Coronary artery (tissue), 2 donors: ENCODE measurements at regions not wholly inside any gene's neighbourhood (a gene's known extent, or its start where the extent isn't known, plus 50 kb on each side); places are given as distances from the start of the nearest gene placed in this dataset.

Experiments
- DNase-seq: peaks from one replicate; pipeline ENCODE4 v3.0.0-alpha.2; 2017; ENCODE audit warnings: low spot score
- H3K27ac ChIP-seq, 2 donors: fragments of 200-600 bp; sonication (generic); one replicate each; pipeline ENCODE4 v1.5.1; 2016 to 2019
- H3K4me3 ChIP-seq: fragments of 200-600 bp; sonication (generic); 2 replicates; pipeline ENCODE4 v1.5.1; 2016; ENCODE audit warnings: mild to moderate bottlenecking, moderate library complexity
- TF ChIP-seq, protein P1 (sequence below): fragments of 200-600 bp; sonication (generic); IDR thresholded peaks from one replicate; pipeline ENCODE4 v1.5.1; 2019; ENCODE audit warnings: antibody characterized with exemption

DNA sequence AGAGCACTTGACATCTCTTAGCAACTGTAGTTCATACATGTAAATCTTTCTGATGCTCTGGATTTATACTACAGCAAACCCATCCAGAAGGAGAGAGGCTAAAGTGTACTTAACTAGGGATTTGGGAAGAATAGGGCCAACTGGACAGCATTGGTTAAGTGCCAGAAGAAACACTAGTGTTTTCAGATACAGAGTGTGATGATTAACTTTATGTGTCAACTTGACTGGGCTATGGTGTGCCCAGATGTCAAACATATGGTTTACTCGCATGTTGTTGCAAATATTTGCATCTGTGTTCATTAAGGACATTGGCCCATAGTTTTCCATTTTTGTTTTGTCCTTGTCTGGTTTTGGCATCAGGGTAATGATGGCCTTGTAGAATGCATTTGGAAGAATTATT lies 384.7 kb upstream of the KCND2 start:
- TF ChIP-seq, protein P1, sequence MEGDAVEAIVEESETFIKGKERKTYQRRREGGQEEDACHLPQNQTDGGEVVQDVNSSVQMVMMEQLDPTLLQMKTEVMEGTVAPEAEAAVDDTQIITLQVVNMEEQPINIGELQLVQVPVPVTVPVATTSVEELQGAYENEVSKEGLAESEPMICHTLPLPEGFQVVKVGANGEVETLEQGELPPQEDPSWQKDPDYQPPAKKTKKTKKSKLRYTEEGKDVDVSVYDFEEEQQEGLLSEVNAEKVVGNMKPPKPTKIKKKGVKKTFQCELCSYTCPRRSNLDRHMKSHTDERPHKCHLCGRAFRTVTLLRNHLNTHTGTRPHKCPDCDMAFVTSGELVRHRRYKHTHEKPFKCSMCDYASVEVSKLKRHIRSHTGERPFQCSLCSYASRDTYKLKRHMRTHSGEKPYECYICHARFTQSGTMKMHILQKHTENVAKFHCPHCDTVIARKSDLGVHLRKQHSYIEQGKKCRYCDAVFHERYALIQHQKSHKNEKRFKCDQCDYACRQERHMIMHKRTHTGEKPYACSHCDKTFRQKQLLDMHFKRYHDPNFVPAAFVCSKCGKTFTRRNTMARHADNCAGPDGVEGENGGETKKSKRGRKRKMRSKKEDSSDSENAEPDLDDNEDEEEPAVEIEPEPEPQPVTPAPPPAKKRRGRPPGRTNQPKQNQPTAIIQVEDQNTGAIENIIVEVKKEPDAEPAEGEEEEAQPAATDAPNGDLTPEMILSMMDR = no peak
- DNase-seq = no peak
- H3K4me3 ChIP-seq = no peak overlapping the region
- H3K27ac ChIP-seq = no peak overlapping the region

DNA sequence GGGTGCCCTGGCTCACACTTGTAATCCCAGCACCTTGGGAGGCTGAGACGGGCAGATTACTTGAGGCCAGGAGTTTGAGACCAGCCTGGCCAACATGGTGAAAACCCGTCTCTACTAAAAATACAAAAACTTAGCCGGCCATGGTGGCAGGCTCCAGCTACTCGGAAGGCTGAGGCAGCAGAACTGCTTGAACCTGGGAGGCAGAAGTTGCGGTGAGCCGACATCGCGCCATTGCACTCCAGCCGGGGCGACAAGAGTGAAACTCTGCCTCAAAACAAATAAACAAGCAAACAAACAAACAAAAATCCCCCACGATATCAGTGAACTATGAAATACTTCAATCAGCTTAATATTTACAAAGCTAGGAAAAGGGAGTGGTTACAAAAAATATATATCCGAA lies 382.3 kb upstream of the KCND2 start:
- Histone ChIP-seq H3K27ac (no peak overlapping the region), H3K4me3 (no peak overlapping the region)
- no peak for DNase-seq

DNA sequence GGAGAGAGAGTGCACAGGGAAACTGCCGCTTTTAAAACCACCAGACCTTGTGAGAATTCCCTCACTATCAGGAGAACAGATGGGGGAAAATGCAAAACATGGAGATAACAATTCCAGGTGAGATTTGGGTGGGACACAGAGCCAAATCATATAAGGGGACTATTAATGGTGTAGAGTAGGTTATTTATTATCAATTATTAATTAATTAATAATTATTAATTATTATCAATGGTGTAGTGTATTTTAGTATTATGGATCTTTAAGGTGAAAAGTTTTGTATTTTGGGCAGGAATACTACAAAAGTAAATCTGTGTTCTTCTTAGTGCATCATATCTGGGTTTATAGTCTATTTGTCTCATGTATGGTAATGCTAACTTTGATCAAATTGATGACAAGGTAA lies 377.7 kb upstream of the KCND2 start:
- TF ChIP-seq, protein P1 = no peak
- DNase-seq = no peak
- H3K4me3 ChIP-seq = no peak overlapping the region
- no peak overlapping the region for H3K27ac ChIP-seq

More for the DNA sequence above, 382.3 kb upstream of the KCND2 start:
- TF ChIP-seq, protein P1 = no peak

DNA sequence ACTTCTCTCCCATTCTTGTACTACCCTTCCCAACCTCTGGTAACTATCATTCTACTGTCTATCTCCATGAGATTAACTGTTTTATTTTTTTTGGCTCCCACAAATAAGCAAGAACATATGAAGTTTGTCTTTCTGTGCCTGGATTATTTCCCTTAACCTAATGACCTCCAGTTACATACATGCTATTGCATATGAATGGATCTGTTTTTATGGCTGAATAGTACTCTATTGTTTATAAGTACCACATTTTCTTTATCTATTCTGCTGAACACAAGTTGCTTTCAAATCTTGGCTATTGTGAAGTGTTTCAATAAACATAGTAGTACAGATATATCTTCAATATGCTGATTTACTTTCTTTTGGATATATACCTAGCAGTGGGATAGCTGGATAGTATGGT lies 376.6 kb upstream of the KCND2 start:
- no peak overlapping the region for H3K27ac ChIP-seq
- no peak overlapping the region for H3K4me3 ChIP-seq
- DNase-seq = no peak
- TF ChIP-seq, protein P1 = no peak

DNA sequence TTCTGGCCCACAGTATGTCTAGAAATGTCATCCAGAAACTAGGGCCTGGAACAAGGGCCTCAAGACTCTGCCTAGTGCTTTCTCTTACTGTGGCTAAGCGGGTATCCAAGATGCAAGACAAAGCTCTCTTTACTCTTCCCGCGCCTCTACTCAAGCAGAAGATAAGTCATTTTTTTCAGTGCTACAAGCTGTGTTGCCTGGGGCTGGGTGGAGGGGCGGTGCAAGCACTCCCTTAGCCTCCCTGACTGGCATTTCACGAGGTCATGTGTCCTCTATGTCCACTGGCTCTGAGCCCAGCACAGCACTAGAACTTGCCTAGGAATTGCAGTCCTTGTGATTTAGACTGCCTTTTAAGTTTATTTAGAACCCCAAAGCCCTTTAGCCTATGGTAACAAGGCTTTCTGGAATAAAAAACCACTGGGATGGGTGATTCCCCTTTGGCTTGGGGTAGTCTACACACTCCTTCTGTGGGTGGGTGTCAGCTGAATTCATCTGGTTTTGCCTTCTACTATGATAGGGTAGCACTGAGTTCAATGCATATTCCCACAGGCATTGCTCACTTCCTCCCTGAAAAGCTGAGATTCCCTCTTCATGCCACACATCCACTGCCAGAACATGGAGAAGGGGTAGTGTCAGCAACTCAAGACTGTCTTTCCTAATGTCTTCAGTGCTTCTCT lies 371.8 kb upstream of the KCND2 start:
- Histone ChIP-seq H3K27ac (no peak overlapping the region), H3K4me3 (no peak overlapping the region)
- DNase-seq = no peak
- TF ChIP-seq, protein P1 = no peak

DNA sequence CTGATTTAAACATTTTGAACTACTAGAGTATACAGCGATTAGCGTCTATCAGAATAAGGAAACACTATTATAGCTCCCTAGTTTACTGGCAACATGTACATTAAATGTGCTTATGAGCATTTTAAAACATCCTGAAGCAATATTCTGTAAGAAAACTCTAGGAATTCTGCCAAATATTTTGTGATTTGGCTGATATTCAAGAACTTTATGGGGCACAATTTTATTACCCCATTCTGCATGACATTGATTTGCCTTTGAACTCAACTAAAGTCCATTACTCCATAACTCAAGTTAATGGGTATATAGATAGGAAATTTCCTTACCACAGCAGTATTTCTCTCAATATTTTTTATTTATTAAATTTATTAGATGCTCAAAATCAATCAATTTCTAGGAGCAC lies 369.9 kb upstream of the KCND2 start:
- DNase-seq = no peak
- Histone ChIP-seq H3K4me3 (no peak overlapping the region), H3K27ac (no peak overlapping the region)
- TF ChIP-seq, protein P1 = no peak

DNA sequence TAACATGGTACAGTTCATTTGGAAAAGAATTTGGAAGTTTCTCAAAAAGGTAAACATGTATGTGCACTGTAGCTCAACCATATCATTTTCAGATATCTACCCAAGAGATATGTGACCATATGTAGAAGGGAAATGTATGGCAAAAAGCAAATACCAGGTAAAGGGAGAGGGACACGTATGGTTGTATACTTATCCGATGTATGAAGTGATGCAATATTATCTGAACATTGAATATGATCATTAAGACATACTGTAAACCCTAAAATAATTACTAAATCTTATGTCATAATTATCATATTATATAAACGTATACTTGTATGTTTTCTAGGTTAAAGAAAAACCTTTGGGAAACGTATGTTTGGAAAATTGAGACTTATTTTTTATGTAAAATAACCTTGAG lies 367.5 kb upstream of the KCND2 start:
- Histone ChIP-seq H3K27ac (no peak overlapping the region), H3K4me3 (no peak overlapping the region)
- TF ChIP-seq, protein P1 = no peak
- DNase-seq = no peak
